ENCODE measurements at regions not wholly inside any gene's neighbourhood (a gene's known extent, or its start where the extent isn't known, plus 50 kb on each side); places are given as distances from the start of the nearest gene placed in this dataset.

DNA sequence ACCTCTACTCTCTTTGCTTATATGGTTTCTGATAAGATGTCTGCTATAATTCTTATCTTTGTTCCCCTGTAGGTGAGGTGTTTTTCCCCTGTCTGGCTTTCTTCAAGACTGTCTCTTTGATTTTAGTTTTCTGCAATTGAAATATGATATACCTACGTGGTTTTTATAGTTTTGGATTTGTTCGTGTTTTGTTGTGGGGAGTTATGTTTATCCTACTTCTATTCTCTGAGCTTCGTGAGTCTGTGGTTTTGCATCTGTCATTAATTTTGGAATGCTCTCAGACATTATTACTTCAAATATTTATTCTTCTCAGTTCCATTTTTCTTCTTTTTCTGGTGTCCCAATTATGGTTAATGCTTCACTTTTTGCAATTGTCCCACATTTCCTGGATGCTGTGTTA, 521.3 kb downstream of the KCTD16 start:
- Histone ChIP-seq H3K9me3 (ENCODE audit: low read depth) (no peaks in the 10 kb centered on the region), H4K20me1 (ENCODE audit: insufficient read depth) (no peaks in the 10 kb centered on the region), H3K4me1 (ENCODE audit: insufficient read depth) (peaks cover 11% of the 10 kb centered on the region; the same call in 1 of the 2 replicates), H3K27ac (no peak overlapping the region), H3K79me2 (ENCODE audit: insufficient read depth) (no peaks in the 10 kb centered on the region), H3K9me2 (ENCODE audit: insufficient read depth) (no peaks in the 10 kb centered on the region), H3K4me3 (no peak overlapping the region), H3K4me2 (ENCODE audit: unreplicated experiment) (no peak overlapping the region), H3K27me3 (replicated peaks; ENCODE audit: insufficient read depth) (no peaks in the 10 kb centered on the region), H3K9ac (no peak overlapping the region), H3K36me3 (ENCODE audit: low read depth) (no peaks in the 10 kb centered on the region), H3F3A (ENCODE audit: insufficient read depth) (no peaks in the 10 kb centered on the region), H2AFZ (no peak overlapping the region)
- no peak for DNase-seq
- TF ChIP-seq EZH2 (IDR thresholded peaks at IDR 0.05; ENCODE audit: insufficient read depth, poor library complexity, severe bottlenecking) = no peak
- TF ChIP-seq EZH2phosphoT487 (IDR thresholded peaks at IDR 0.05; ENCODE audit: insufficient read depth, low read depth) = no peak
- WGBS, 2 experiments (ENCODE audit: low coverage in 1 of 2, low lambda C conversion rate in 2 of 2, missing lambda C conversion rate in 2 of 2) = 20 to 21% methylated on average over 3 of the region's 3 CpGs
- in situ Hi-C loops (cut with MboI) = no loop called here

GRCh38 chr5:144684899-144685298, 514.2 kb downstream of the KCTD16 start:
- Histone ChIP-seq H3K4me1 (ENCODE audit: insufficient read depth) (no peaks in the 10 kb centered on the region), H3K27ac (no peak overlapping the region), H3F3A (ENCODE audit: insufficient read depth) (no peaks in the 10 kb centered on the region), H3K27me3 (replicated peaks; ENCODE audit: insufficient read depth) (no peaks in the 10 kb centered on the region), H3K9me2 (ENCODE audit: insufficient read depth) (no peaks in the 10 kb centered on the region), H3K9me3 (ENCODE audit: low read depth) (no peaks in the 10 kb centered on the region), H3K79me2 (ENCODE audit: insufficient read depth) (no peaks in the 10 kb centered on the region), H2AFZ (no peak overlapping the region), H4K20me1 (ENCODE audit: insufficient read depth) (no peaks in the 10 kb centered on the region), H3K4me2 (ENCODE audit: unreplicated experiment) (no peak overlapping the region), H3K4me3 (no peak overlapping the region), H3K9ac (no peak overlapping the region), H3K36me3 (ENCODE audit: low read depth) (no peaks in the 10 kb centered on the region)
- in situ Hi-C loops (cut with MboI) = no loop called here
- no peak for TF ChIP-seq EZH2 (IDR thresholded peaks at IDR 0.05; ENCODE audit: insufficient read depth, poor library complexity, severe bottlenecking)
- no peak for TF ChIP-seq EZH2phosphoT487 (IDR thresholded peaks at IDR 0.05; ENCODE audit: insufficient read depth, low read depth)
- DNase-seq = no peak
- WGBS, 2 experiments (ENCODE audit: low coverage in 1 of 2, low lambda C conversion rate in 2 of 2, missing lambda C conversion rate in 2 of 2) = 75 to 81% methylated on average over 1 of the region's 1 CpG

- Histone ChIP-seq H3K9me3 (ENCODE audit: low read depth) (no peaks in the 10 kb centered on the region), H3K4me1 (ENCODE audit: insufficient read depth) (no peaks in the 10 kb centered on the region), H2AFZ (no peak overlapping the region), H3K9me2 (ENCODE audit: insufficient read depth) (no peaks in the 10 kb centered on the region), H3F3A (ENCODE audit: insufficient read depth) (no peaks in the 10 kb centered on the region), H3K9ac (no peak overlapping the region), H3K27me3 (replicated peaks; ENCODE audit: insufficient read depth) (no peaks in the 10 kb centered on the region), H3K27ac (no peak overlapping the region), H3K4me3 (no peak overlapping the region), H3K4me2 (ENCODE audit: unreplicated experiment) (no peak overlapping the region), H4K20me1 (ENCODE audit: insufficient read depth) (no peaks in the 10 kb centered on the region), H3K79me2 (ENCODE audit: insufficient read depth) (no peaks in the 10 kb centered on the region), H3K36me3 (ENCODE audit: low read depth) (no peaks in the 10 kb centered on the region)
- in situ Hi-C loops (cut with MboI) = no loop called here
- TF ChIP-seq EZH2 (IDR thresholded peaks at IDR 0.05; ENCODE audit: insufficient read depth, poor library complexity, severe bottlenecking) (no peak), EZH2phosphoT487 (IDR thresholded peaks at IDR 0.05; ENCODE audit: insufficient read depth, low read depth) (no peak)
- WGBS, 2 experiments (ENCODE audit: low coverage in 1 of 2, low lambda C conversion rate in 2 of 2, missing lambda C conversion rate in 2 of 2) = 43 to 52% methylated on average over 1 of the region's 1 CpG
- DNase-seq = no peak
These were observed 510.0 kb downstream of the KCTD16 start for GRCh38 chr5:144680711-144681110.

DNA sequence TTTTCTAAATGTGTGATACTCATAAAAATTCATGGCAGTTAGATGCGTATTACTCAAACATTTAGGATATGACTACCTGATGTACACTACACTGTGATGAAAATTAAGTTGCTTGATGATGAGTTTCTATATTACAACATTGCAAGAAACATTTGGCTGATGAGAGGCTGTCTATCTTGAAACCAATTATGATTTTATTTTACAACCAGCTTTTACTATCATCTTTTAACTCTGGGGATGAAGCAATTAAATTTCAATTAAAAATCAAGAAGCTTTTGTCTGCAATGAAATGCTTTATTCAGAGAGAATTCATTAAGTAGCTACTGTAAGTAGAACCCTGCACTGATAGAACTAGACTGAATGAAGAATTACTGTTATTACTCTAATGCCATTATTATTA, 500.4 kb downstream of the KCTD16 start:
- WGBS, 2 experiments (ENCODE audit: low coverage in 1 of 2, low lambda C conversion rate in 2 of 2, missing lambda C conversion rate in 2 of 2) = 34 to 36% methylated on average over 1 of the region's 1 CpG
- H3K4me3 ChIP-seq = no peak overlapping the region
- H3K9ac ChIP-seq = no peak overlapping the region
- no peak for TF ChIP-seq EZH2phosphoT487 (IDR thresholded peaks at IDR 0.05; ENCODE audit: insufficient read depth, low read depth)
- no peak for TF ChIP-seq EZH2 (IDR thresholded peaks at IDR 0.05; ENCODE audit: insufficient read depth, poor library complexity, severe bottlenecking)
- H3K4me2 ChIP-seq (ENCODE audit: unreplicated experiment) = no peak overlapping the region
- no peaks in the 10 kb centered on the region for H3K4me1 ChIP-seq (ENCODE audit: insufficient read depth)
- no peaks in the 10 kb centered on the region for H3K27me3 ChIP-seq (replicated peaks; ENCODE audit: insufficient read depth)
- no peak overlapping the region for H3K27ac ChIP-seq
- H3K9me2 ChIP-seq (ENCODE audit: insufficient read depth) = no peaks in the 10 kb centered on the region
- H4K20me1 ChIP-seq (ENCODE audit: insufficient read depth) = no peaks in the 10 kb centered on the region
- no peak for DNase-seq
- H3F3A ChIP-seq (ENCODE audit: insufficient read depth) = no peaks in the 10 kb centered on the region
- in situ Hi-C loops (cut with MboI) = no loop called here
- no peaks in the 10 kb centered on the region for H3K36me3 ChIP-seq (ENCODE audit: low read depth)
- no peaks in the 10 kb centered on the region for H3K9me3 ChIP-seq (ENCODE audit: low read depth)
- H3K79me2 ChIP-seq (ENCODE audit: insufficient read depth) = no peaks in the 10 kb centered on the region
- H2AFZ ChIP-seq = no peak overlapping the region

DNA sequence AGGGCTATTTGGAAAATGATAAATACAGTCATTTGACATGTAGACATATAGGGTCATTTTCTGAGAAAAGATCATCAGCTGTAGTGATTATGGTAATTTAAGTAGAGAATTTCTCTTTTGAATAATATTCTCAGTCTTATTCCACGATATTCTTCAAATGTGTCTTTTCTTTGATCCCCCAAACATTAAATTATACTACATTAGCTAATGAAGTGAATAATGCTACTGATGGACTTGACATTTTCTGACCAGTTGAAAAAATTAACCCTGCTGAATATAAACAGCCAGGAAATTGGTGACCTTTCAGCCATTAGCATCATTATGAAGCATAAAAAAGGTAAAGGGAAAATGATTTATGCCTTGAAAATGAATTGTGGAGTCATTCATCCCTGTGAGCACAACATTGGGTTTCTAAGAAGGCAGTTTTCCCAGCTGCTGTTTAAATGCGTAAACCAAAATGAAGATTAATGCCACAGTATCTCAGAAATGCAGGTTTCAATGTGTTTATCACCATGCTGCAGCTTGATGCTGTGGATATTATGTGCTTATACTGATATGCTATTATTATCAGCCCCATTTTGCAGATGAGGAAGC, 489.1 kb downstream of the KCTD16 start:
- Histone ChIP-seq H4K20me1 (ENCODE audit: insufficient read depth) (no peaks in the 10 kb centered on the region), H3K4me3 (no peak overlapping the region), H3K9me2 (ENCODE audit: insufficient read depth) (no peaks in the 10 kb centered on the region), H3K36me3 (ENCODE audit: low read depth) (no peaks in the 10 kb centered on the region), H3K79me2 (ENCODE audit: insufficient read depth) (no peaks in the 10 kb centered on the region), H3K4me1 (ENCODE audit: insufficient read depth) (no peaks in the 10 kb centered on the region), H3K27ac (no peak overlapping the region), H2AFZ (no peak overlapping the region), H3K27me3 (replicated peaks; ENCODE audit: insufficient read depth) (no peaks in the 10 kb centered on the region), H3K9ac (no peak overlapping the region), H3K9me3 (ENCODE audit: low read depth) (no peaks in the 10 kb centered on the region), H3F3A (ENCODE audit: insufficient read depth) (no peaks in the 10 kb centered on the region), H3K4me2 (ENCODE audit: unreplicated experiment) (no peak overlapping the region)
- 53% methylated on average over 2 of the region's 2 CpGs for WGBS, 2 experiments (ENCODE audit: low coverage in 1 of 2, low lambda C conversion rate in 2 of 2, missing lambda C conversion rate in 2 of 2)
- in situ Hi-C loops (cut with MboI) = no loop called here
- no peak for TF ChIP-seq EZH2 (IDR thresholded peaks at IDR 0.05; ENCODE audit: insufficient read depth, poor library complexity, severe bottlenecking)
- no peak for TF ChIP-seq EZH2phosphoT487 (IDR thresholded peaks at IDR 0.05; ENCODE audit: insufficient read depth, low read depth)
- DNase-seq = no peak
